ENCODE measurements at regions not wholly inside any gene's neighbourhood (a gene's known extent, or its start where the extent isn't known, plus 50 kb on each side); places are given as distances from the start of the nearest gene placed in this dataset.
"Not testable (repeated sequence)": the region's sequence is repeated elsewhere in the genome, so short reads cannot be mapped to it uniquely, and the experiment has no call there.

DNA sequence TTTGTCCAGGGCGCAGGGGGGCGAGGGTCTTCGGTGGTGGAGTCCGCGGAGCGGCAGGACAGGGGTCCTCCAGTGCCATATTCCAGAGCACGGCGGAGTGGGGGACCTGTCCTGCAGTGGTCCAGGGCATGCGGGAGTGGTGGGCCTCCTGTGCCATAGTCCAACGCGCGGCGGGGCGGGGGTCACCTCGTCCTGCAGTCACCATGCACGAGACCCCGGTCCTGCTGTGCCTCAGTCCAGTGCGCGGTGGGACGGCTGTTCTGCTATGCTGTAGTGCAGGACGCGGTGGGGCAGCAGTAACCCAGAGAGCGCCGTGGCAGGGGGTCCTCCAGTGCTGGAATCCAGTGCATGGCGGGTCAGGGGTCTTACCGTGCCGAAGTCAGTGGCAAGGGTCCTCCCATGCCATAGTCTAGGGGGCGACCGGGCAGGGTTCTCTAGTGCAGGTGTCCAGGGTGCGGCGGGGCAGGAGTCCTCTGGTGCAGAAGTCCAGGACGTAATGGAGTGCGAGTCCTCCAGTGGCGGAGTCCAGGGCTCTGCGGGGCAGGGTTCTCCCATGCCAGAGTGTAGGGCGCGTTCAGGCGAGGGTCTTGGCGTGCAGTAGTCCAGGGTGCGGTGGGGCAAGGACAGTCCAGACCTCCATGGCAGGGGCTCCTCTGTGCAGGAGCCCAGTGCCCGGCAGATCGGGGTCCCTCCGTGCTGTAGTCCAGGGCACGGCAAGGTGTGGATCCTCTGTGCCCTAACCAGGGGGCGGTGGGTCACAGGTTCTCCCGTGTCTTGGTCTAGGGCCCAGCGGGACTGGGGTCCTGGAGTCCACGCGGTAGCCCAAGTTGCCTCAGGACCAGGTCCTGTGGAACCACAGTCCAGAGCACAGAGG, 130.4 kb downstream of the CCDC74A start:
- H3K4me3 Mint-ChIP-seq (ENCODE audit: unreplicated experiment): no peak overlapping the region
- H3K27me3 Mint-ChIP-seq (ENCODE audit: unreplicated experiment): peaks cover 2% of the 10 kb centered on the region
- TF ChIP-seq, protein P1, sequence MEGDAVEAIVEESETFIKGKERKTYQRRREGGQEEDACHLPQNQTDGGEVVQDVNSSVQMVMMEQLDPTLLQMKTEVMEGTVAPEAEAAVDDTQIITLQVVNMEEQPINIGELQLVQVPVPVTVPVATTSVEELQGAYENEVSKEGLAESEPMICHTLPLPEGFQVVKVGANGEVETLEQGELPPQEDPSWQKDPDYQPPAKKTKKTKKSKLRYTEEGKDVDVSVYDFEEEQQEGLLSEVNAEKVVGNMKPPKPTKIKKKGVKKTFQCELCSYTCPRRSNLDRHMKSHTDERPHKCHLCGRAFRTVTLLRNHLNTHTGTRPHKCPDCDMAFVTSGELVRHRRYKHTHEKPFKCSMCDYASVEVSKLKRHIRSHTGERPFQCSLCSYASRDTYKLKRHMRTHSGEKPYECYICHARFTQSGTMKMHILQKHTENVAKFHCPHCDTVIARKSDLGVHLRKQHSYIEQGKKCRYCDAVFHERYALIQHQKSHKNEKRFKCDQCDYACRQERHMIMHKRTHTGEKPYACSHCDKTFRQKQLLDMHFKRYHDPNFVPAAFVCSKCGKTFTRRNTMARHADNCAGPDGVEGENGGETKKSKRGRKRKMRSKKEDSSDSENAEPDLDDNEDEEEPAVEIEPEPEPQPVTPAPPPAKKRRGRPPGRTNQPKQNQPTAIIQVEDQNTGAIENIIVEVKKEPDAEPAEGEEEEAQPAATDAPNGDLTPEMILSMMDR (IDR thresholded peaks at IDR 0.05; ENCODE audit: unreplicated experiment): no peak
- no peaks in the 10 kb centered on the region for H3K9me3 Mint-ChIP-seq (ENCODE audit: unreplicated experiment)
- no peaks in the 10 kb centered on the region for H3K36me3 Mint-ChIP-seq (ENCODE audit: low read depth, unreplicated experiment)
- no peak overlapping the region for H3K27ac Mint-ChIP-seq (ENCODE audit: unreplicated experiment)
- no peaks in the 10 kb centered on the region for H3K4me1 Mint-ChIP-seq (ENCODE audit: unreplicated experiment)
- no peak for DNase-seq (ENCODE audit: low spot score)

DNA sequence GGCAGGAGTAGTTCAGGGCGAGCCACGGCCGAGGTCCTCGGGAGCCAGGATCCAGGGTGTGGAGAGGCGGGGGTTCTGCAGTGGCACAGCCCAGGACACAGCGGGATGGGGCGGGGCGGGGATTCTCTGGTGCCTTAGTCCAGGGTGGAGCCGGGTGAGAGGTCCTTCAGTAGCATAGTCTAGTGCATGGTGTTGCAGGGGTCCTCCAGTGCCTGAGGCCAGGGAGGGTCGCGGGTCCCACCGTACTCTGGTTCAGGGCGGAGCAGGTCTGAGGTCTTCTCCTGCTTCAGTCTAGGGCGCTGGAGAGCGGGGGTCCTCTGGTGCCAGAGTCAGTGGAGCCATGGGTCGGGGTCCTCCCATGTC, 131.1 kb downstream of the CCDC74A start:
- H3K27ac Mint-ChIP-seq (ENCODE audit: unreplicated experiment): no peak overlapping the region
- no peaks in the 10 kb centered on the region for H3K4me1 Mint-ChIP-seq (ENCODE audit: unreplicated experiment)

DNA sequence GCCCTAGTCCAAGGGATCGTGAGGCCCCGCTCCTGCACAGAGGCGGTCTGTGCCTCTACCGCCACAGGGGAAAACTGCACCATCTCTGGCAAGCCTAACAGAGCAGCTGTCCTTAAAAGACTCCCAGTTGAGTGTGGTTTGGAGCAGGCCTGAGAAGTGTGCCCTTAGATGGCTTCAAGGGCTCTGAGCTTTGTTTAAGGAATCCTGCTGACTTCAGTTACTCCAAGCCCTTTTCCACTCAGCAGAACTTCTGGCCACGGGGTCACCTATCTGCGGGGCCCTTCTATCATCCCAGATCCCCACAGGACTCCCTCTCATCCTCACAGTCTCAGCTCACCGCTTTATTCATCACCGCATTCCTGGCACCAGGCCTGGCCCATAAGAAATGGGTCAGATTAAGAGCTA, 131.5 kb downstream of the CCDC74A start:
- TF ChIP-seq, protein P1 (IDR thresholded peaks at IDR 0.05; ENCODE audit: unreplicated experiment): no peak
- DNase-seq (ENCODE audit: low spot score): no peak
- no peaks in the 10 kb centered on the region for H3K36me3 Mint-ChIP-seq (ENCODE audit: low read depth, unreplicated experiment)
- peaks cover 2% of the 10 kb centered on the region for H3K27me3 Mint-ChIP-seq (ENCODE audit: unreplicated experiment)
- H3K4me3 Mint-ChIP-seq (ENCODE audit: unreplicated experiment): no peak overlapping the region
- H3K9me3 Mint-ChIP-seq (ENCODE audit: unreplicated experiment): no peaks in the 10 kb centered on the region
- H3K27ac Mint-ChIP-seq (ENCODE audit: unreplicated experiment): no peak overlapping the region
- no peaks in the 10 kb centered on the region for H3K4me1 Mint-ChIP-seq (ENCODE audit: unreplicated experiment)

More for the DNA sequence above, 131.1 kb downstream of the CCDC74A start:
- no peak overlapping the region for H3K4me3 Mint-ChIP-seq (ENCODE audit: unreplicated experiment)
- no peaks in the 10 kb centered on the region for H3K36me3 Mint-ChIP-seq (ENCODE audit: low read depth, unreplicated experiment)
- TF ChIP-seq, protein P1 (IDR thresholded peaks at IDR 0.05; ENCODE audit: unreplicated experiment): no peak
- no peak for DNase-seq (ENCODE audit: low spot score)
- H3K27me3 Mint-ChIP-seq (ENCODE audit: unreplicated experiment): peaks cover 2% of the 10 kb centered on the region
- no peaks in the 10 kb centered on the region for H3K9me3 Mint-ChIP-seq (ENCODE audit: unreplicated experiment)

DNA sequence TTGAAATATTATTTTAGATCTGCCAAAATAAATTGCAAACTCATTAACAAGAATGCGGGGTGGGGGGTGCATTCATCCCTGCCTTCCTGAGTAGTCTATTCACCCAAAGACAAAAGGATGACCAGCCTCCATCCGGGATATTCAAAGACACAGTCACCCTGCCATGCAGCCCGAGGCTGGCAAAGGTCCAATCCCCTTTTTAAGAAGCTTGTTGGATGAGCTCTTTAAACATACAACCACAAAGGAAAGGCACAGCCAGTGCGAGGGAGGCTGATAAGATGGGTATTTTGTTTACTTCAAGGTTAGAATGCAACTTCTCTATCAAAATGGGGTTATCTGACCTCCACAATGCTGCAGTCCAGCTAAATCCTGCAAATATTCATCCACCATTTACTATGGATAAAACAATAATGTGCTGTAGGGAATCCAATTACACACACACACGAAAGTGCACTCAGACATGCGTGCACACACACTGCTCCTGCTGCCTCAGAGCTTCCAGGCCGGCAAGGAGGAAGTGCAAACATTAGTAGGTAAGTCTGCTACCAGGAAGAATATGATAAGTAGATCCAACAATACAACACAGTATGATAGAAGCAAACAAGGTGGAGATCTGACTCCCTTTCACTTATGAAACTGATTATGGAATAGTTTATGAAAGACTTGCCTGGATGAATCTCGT, 133.6 kb downstream of the CCDC74A start:
- not testable (repeated sequence) for H3K36me3 Mint-ChIP-seq (ENCODE audit: low read depth, unreplicated experiment); H3K4me1 Mint-ChIP-seq (ENCODE audit: unreplicated experiment); H3K27me3 Mint-ChIP-seq (ENCODE audit: unreplicated experiment); H3K9me3 Mint-ChIP-seq (ENCODE audit: unreplicated experiment); H3K27ac Mint-ChIP-seq (ENCODE audit: unreplicated experiment); H3K4me3 Mint-ChIP-seq (ENCODE audit: unreplicated experiment); DNase-seq (ENCODE audit: low spot score)

DNA sequence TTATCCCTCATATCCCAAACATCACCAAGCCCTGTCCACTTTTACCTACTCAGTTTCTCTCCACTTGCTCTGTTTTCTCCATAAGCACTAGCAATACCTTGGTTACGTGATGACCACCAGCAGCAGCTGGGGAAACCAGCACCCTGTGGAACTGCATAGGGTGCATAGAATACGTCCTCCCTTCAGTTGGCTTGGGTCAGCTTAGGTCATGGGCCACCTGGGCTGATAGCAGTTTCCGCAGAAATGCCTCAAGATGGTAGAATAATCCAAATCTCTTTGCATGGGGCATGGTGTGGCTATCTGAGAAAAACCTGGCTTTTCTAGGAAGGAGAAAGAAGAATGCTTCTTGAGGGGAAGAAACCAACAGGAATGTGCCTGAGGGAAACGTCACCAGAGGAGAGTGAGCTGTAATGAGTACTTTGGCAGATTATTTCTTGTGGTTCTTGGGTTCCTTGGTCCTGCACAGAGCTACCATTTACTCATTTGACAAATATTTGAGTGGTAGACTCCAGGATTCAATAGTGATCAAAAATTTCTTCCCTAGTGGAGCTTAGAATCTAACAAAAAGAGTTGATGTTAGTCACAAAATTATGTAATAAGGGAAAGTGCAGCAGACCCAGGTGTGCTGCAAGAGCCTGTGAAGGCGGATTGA, 134.3 kb downstream of the CCDC74A start:
- not testable (repeated sequence) for H3K4me3 Mint-ChIP-seq (ENCODE audit: unreplicated experiment); H3K36me3 Mint-ChIP-seq (ENCODE audit: low read depth, unreplicated experiment); DNase-seq (ENCODE audit: low spot score); H3K27me3 Mint-ChIP-seq (ENCODE audit: unreplicated experiment); H3K27ac Mint-ChIP-seq (ENCODE audit: unreplicated experiment); H3K9me3 Mint-ChIP-seq (ENCODE audit: unreplicated experiment); H3K4me1 Mint-ChIP-seq (ENCODE audit: unreplicated experiment)

DNA sequence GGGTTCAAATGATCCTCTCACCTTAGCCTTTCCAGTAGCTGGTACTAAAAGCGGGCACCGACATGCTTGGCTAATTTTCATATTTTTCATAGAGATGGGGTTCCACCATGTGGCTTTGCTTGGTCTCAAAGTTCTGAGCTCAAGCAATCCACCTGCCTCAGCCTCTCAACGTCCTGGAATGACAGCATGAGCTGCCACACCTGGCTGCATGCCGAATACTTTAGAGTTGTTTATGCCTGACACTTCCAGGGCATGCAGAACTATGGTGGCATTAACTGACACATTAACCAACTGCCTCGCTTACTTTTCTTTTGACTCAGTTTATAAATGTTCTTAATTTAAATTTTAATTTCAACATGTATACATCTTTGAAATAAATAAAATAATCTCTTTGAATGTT, 135.8 kb downstream of the CCDC74A start:
- not testable (repeated sequence) for H3K27ac Mint-ChIP-seq (ENCODE audit: unreplicated experiment); H3K4me3 Mint-ChIP-seq (ENCODE audit: unreplicated experiment); H3K36me3 Mint-ChIP-seq (ENCODE audit: low read depth, unreplicated experiment); H3K4me1 Mint-ChIP-seq (ENCODE audit: unreplicated experiment); H3K27me3 Mint-ChIP-seq (ENCODE audit: unreplicated experiment); H3K9me3 Mint-ChIP-seq (ENCODE audit: unreplicated experiment); DNase-seq (ENCODE audit: low spot score)

DNA sequence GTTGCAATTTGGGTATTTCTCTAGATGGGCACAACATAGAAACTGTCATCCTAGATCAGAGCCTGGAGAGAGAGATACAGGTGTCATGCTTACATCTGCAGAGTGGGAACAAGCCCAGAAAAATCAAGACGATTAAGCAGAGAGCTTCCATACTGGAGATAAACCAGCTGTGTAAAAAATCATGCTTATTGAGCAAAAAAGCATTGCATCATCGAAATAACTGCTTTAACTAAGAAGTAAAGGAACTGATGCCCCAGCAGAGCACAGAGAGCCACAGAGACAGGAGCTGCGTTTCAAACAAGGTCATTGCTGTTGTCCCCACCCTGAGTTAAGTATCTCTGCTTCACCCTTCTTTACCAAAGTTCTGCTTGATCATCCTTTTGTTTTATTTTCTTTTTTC, 138.0 kb downstream of the CCDC74A start:
- H3K36me3 Mint-ChIP-seq (ENCODE audit: low read depth, unreplicated experiment); H3K27me3 Mint-ChIP-seq (ENCODE audit: unreplicated experiment); H3K4me1 Mint-ChIP-seq (ENCODE audit: unreplicated experiment); H3K27ac Mint-ChIP-seq (ENCODE audit: unreplicated experiment); H3K9me3 Mint-ChIP-seq (ENCODE audit: unreplicated experiment); H3K4me3 Mint-ChIP-seq (ENCODE audit: unreplicated experiment); DNase-seq (ENCODE audit: low spot score): not testable (repeated sequence)

DNA sequence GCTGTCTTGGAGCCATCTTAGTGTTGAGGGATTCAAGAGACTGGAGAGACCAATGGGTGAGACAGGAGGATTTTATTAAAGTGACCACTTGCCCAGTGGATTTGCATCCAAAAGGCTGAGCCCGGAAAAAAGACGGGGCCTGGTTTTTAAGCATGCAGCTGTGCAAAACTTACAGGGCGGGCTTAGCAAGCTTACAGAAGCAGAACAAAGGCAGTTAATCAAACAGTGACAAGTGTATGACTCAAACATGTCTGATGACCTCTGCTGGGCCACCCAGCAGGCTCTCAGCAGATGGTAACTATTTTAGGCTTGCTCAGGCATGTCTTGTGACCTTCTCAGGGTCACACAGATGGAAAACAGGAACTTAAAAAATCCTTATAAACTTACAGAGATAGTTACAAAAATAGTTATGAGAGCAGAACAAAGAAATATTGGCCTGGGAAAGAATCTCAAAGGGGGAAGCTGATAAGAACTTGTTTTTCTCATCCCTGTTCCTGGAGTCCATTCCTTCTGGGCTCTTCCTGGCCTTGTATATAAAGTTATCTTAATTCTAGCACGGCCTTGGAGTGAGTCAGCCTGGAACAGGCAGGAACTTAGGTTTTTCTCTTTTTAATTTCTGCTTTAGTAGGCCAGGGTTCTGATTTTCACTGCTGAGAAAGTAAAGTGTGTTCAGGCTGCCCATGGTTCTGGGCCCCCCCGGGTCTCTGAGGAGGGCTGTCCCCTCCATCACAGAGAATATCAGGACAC, 141.3 kb downstream of the CCDC74A start:
- not testable (repeated sequence) for H3K4me3 Mint-ChIP-seq (ENCODE audit: unreplicated experiment); H3K4me1 Mint-ChIP-seq (ENCODE audit: unreplicated experiment); DNase-seq (ENCODE audit: low spot score); H3K36me3 Mint-ChIP-seq (ENCODE audit: low read depth, unreplicated experiment); H3K9me3 Mint-ChIP-seq (ENCODE audit: unreplicated experiment); H3K27ac Mint-ChIP-seq (ENCODE audit: unreplicated experiment); H3K27me3 Mint-ChIP-seq (ENCODE audit: unreplicated experiment)
